ENCODE measurements at regions not wholly inside any gene's neighbourhood (a gene's known extent, or its start where the extent isn't known, plus 50 kb on each side); places are given as distances from the start of the nearest gene placed in this dataset.

DNA sequence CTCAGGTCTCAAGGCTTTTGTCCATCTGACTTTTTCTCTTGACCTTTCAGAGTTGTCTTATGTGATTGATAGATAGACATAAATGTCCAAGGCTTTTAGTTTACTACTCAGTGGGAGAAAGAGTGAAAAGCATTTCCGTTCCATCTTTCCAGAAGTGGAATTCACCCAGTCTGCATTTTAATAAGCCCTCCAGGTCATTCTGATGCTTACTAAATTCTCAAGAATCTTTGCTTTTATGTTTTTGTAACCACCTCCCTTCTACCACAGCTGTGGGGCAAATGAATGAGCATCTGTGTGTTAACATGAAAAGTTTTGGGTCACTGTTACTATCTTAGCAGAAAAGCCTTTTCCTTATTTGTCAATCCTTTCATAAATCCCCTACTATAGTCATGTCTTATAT, 251.4 kb downstream of the LRIG3 start:
- H3K36me3 ChIP-seq (ENCODE audit: control insufficient read depth in 4 of 4, insufficient read depth in 3 of 4, low read depth in 1 of 4, low read length in 3 of 4) = no peaks in the 10 kb centered on the region
- WGBS = 88% methylated on average over 1 of the region's 1 CpG
- no peaks in the 10 kb centered on the region for H3K27me3 ChIP-seq (ENCODE audit: control insufficient read depth in 4 of 4, insufficient read depth in 4 of 4, low read length in 3 of 4)
- H3K9me3 ChIP-seq (ENCODE audit: control insufficient read depth in 4 of 4, low read length in 3 of 4) = no peaks in the 10 kb centered on the region
- DNase-seq (ENCODE audit: low spot score) = no peak
- H3K4me3 ChIP-seq (ENCODE audit: low read depth in 1 of 3, low read length in 3 of 3) = no peak overlapping the region
- no peak overlapping the region for H3K27ac ChIP-seq (ENCODE audit: low read depth in 1 of 2, low read length in 2 of 2)
- no peak overlapping the region for H3K9ac ChIP-seq (ENCODE audit: low read depth in 1 of 2, low read length in 2 of 2)
- no peaks in the 10 kb centered on the region for H3K4me1 ChIP-seq (ENCODE audit: control insufficient read depth in 4 of 4, insufficient read depth in 4 of 4, low read length in 3 of 4)
- TF ChIP-seq, protein P1, sequence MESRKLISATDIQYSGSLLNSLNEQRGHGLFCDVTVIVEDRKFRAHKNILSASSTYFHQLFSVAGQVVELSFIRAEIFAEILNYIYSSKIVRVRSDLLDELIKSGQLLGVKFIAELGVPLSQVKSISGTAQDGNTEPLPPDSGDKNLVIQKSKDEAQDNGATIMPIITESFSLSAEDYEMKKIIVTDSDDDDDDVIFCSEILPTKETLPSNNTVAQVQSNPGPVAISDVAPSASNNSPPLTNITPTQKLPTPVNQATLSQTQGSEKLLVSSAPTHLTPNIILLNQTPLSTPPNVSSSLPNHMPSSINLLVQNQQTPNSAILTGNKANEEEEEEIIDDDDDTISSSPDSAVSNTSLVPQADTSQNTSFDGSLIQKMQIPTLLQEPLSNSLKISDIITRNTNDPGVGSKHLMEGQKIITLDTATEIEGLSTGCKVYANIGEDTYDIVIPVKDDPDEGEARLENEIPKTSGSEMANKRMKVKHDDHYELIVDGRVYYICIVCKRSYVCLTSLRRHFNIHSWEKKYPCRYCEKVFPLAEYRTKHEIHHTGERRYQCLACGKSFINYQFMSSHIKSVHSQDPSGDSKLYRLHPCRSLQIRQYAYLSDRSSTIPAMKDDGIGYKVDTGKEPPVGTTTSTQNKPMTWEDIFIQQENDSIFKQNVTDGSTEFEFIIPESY (IDR thresholded peaks at IDR 0.05) = no peak
- no peak for TF ChIP-seq FOXA2 (IDR thresholded peaks at IDR 0.05)
- TF ChIP-seq, protein P2, sequence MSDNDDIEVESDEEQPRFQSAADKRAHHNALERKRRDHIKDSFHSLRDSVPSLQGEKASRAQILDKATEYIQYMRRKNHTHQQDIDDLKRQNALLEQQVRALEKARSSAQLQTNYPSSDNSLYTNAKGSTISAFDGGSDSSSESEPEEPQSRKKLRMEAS (IDR thresholded peaks at IDR 0.05) = no peak
- TF ChIP-seq GABPA (IDR thresholded peaks at IDR 0.05 in 1 of 2, conservative IDR thresholded peaks at IDR 0.05 in 1 of 2) = no peak
- TF ChIP-seq, protein P3, sequence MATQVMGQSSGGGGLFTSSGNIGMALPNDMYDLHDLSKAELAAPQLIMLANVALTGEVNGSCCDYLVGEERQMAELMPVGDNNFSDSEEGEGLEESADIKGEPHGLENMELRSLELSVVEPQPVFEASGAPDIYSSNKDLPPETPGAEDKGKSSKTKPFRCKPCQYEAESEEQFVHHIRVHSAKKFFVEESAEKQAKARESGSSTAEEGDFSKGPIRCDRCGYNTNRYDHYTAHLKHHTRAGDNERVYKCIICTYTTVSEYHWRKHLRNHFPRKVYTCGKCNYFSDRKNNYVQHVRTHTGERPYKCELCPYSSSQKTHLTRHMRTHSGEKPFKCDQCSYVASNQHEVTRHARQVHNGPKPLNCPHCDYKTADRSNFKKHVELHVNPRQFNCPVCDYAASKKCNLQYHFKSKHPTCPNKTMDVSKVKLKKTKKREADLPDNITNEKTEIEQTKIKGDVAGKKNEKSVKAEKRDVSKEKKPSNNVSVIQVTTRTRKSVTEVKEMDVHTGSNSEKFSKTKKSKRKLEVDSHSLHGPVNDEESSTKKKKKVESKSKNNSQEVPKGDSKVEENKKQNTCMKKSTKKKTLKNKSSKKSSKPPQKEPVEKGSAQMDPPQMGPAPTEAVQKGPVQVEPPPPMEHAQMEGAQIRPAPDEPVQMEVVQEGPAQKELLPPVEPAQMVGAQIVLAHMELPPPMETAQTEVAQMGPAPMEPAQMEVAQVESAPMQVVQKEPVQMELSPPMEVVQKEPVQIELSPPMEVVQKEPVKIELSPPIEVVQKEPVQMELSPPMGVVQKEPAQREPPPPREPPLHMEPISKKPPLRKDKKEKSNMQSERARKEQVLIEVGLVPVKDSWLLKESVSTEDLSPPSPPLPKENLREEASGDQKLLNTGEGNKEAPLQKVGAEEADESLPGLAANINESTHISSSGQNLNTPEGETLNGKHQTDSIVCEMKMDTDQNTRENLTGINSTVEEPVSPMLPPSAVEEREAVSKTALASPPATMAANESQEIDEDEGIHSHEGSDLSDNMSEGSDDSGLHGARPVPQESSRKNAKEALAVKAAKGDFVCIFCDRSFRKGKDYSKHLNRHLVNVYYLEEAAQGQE (IDR thresholded peaks at IDR 0.05) = no peak
- no peak for TF ChIP-seq EGR1 (IDR thresholded peaks at IDR 0.05; ENCODE audit: low read depth in 2 of 2)
- no peak for TF ChIP-seq RXRA (IDR thresholded peaks at IDR 0.05)
- no peak for TF ChIP-seq TAF1 (conservative IDR thresholded peaks at IDR 0.05)
- TF ChIP-seq RAD21 (IDR thresholded peaks at IDR 0.05) = no peak

DNA sequence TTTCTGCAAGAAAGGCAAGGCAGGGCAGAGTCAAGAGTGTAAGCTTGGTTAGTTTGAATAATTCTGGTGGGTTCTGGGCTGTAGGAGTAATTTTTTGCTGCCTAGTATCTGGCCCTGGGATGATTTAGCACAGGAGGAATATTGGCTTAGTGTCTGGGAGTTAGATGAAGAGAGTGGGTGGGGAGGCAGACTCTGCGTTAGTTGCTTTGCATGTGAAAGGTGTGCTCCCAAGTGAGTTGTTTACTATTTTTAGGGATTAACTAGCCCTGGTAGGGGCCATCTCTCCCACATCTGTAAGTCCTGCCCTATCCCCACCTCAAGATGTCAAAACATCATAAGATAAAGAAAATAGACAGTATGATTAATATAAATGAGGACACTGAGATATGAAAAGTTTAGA, 249.7 kb downstream of the LRIG3 start:
- WGBS = 87% methylated on average over 1 of the region's 1 CpG
- TF ChIP-seq, protein P3 (IDR thresholded peaks at IDR 0.05) = no peak
- no peak for TF ChIP-seq RXRA (IDR thresholded peaks at IDR 0.05)
- TF ChIP-seq, protein P4, sequence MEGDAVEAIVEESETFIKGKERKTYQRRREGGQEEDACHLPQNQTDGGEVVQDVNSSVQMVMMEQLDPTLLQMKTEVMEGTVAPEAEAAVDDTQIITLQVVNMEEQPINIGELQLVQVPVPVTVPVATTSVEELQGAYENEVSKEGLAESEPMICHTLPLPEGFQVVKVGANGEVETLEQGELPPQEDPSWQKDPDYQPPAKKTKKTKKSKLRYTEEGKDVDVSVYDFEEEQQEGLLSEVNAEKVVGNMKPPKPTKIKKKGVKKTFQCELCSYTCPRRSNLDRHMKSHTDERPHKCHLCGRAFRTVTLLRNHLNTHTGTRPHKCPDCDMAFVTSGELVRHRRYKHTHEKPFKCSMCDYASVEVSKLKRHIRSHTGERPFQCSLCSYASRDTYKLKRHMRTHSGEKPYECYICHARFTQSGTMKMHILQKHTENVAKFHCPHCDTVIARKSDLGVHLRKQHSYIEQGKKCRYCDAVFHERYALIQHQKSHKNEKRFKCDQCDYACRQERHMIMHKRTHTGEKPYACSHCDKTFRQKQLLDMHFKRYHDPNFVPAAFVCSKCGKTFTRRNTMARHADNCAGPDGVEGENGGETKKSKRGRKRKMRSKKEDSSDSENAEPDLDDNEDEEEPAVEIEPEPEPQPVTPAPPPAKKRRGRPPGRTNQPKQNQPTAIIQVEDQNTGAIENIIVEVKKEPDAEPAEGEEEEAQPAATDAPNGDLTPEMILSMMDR (IDR thresholded peaks at IDR 0.05; ENCODE audit: low read depth, low read length, missing input control) = no peak
- TF ChIP-seq, protein P1 (IDR thresholded peaks at IDR 0.05) = no peak
- TF ChIP-seq, protein P2 (IDR thresholded peaks at IDR 0.05) = no peak
- no peak for TF ChIP-seq TAF1 (conservative IDR thresholded peaks at IDR 0.05)
- no peak for TF ChIP-seq HNF4G (IDR thresholded peaks at IDR 0.05)
- TF ChIP-seq FOXA2 (IDR thresholded peaks at IDR 0.05) = no peak
- TF ChIP-seq RAD21 (IDR thresholded peaks at IDR 0.05) = no peak
- no peak for TF ChIP-seq JUND (IDR thresholded peaks at IDR 0.05)
- no peak for TF ChIP-seq NR2F2 (IDR thresholded peaks at IDR 0.05)
- TF ChIP-seq YY1 (IDR thresholded peaks at IDR 0.05) = no peak
- H3K9me3 ChIP-seq (ENCODE audit: control insufficient read depth in 4 of 4, low read length in 3 of 4) = no peaks in the 10 kb centered on the region
- no peaks in the 10 kb centered on the region for H3K4me1 ChIP-seq (ENCODE audit: control insufficient read depth in 4 of 4, insufficient read depth in 4 of 4, low read length in 3 of 4)
- H3K9ac ChIP-seq (ENCODE audit: low read depth in 1 of 2, low read length in 2 of 2) = no peak overlapping the region
- no peak for DNase-seq (ENCODE audit: low spot score)
- no peaks in the 10 kb centered on the region for H3K36me3 ChIP-seq (ENCODE audit: control insufficient read depth in 4 of 4, insufficient read depth in 3 of 4, low read depth in 1 of 4, low read length in 3 of 4)
- H3K27me3 ChIP-seq (ENCODE audit: control insufficient read depth in 4 of 4, insufficient read depth in 4 of 4, low read length in 3 of 4) = no peaks in the 10 kb centered on the region
- H3K27ac ChIP-seq (ENCODE audit: low read depth in 1 of 2, low read length in 2 of 2) = no peak overlapping the region
- no peak overlapping the region for H3K4me3 ChIP-seq (ENCODE audit: low read depth in 1 of 3, low read length in 3 of 3)

Measured in liver (tissue), 8 donors.